ENCODE measurements at regions not wholly inside any gene's neighbourhood (a gene's known extent, or its start where the extent isn't known, plus 50 kb on each side); places are given as distances from the start of the nearest gene placed in this dataset.
"Not testable (repeated sequence)": the region's sequence is repeated elsewhere in the genome, so short reads cannot be mapped to it uniquely, and the experiment has no call there.

DNA sequence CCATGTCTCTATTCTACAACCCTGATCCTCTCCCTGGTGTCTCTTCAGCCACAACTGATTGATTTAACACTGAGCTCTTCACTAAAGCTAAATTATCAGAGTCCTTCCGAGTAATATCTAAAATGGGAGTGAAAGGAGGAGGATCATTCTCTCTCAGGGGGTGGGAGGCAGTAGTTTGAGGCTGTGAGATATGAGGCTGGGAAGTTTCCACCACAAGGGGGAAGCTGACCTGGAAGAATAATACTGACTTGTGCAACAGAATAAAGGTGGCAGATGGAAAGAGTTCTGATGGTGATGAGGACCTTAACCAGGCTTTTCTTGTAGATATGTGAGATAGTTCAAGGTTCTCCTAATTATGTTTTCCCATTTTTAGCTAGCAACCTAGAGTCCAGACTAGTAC lies 241.6 kb upstream of the VKORC1L1 start:
- DNase-seq: not testable (repeated sequence)

DNA sequence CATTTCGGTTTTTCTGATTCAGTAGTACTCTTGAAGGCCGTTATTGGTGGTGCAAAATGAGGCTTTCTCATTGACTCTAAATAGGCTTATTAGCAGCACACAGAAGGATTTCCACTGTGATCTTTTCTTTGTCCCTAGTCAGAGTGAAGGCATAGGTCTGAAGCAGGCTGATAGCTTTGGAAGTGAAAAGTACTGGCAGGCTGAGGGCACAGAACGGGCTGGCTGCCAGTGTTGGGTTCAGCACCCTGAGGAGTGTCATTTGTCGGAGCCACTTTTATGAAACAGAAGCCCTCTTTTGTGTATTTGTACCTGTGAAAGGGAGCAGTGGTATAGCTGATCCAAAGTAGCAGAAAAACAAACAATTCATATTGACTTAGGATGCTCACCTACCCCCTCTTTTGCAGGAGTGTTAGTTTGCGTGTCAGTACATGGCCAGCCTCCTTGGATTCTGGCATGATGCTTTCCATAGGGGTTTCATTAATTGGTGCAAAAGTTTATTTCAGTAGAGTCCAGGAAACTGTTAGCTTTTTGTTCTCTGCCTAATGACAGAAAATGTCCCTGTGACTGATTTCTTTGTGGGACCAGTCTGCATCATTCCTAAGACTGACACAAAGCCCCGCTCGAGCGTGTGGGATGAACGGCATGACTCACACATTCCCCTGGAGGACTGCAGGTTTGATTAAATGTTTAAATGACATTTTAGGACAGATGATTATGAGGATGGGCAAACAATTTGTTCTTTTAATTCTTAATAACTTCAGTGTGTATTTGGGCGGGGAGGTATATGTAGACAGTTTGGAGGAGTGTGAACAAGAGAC lies 239.1 kb upstream of the VKORC1L1 start:
- not testable (repeated sequence) for DNase-seq

DNA sequence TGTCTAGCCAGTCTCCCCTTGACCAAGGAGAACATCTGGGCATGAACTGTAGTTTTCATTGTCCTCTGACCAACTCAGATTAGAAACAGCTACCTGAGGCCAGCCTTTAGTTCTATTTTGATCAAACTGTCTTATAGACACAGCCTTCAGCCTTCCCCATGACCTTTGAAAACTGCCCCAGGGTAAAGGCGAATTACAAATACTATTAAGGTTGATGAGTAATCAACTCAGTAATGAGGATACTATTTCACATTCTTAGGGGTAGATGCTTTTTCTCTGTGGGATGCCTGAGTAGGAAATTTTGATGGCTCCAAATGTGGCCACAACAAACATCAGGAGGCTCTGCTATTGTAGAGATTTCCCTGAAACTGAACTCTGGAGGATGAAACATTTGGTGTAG lies 234.0 kb upstream of the VKORC1L1 start:
- not testable (repeated sequence) for DNase-seq

DNA sequence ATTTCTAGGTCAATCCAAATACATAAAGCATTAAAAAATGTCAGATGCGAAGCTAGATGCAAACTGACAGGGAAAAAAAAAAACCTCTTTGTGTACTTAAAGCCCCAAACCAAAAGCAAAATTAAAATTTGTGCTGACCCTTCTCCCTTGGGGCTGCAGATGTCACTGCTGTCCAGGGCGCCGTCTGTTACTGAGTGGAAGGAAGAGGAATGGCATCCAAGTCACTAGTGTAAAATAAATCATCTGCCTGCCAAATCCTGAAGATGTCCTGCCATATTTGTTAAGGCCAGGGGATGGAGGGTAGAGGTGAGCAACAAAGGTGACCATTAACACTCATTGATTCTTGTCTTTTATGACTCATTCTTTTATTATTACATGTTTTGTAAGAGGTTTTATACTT lies 233.2 kb upstream of the VKORC1L1 start:
- not testable (repeated sequence) for DNase-seq

DNA sequence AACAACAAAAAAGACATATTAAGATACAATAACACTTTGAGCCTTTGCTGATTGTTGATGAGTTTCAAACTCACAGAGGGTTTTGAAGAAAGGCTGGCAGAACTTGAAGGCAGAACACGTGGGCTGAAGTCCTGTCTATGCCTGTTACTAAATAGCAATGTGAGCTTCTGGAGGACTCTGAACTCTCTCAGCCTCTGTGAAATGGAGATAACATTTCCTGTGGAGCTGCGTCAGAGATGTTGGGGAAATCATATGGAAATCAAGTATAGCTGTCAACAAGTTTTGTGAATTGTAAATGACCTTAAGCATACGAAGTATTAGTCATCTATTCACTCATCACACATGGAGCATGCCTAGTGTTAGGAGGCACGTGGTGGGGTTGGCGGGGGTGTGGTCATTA lies 229.4 kb upstream of the VKORC1L1 start:
- DNase-seq: not testable (repeated sequence)

DNA sequence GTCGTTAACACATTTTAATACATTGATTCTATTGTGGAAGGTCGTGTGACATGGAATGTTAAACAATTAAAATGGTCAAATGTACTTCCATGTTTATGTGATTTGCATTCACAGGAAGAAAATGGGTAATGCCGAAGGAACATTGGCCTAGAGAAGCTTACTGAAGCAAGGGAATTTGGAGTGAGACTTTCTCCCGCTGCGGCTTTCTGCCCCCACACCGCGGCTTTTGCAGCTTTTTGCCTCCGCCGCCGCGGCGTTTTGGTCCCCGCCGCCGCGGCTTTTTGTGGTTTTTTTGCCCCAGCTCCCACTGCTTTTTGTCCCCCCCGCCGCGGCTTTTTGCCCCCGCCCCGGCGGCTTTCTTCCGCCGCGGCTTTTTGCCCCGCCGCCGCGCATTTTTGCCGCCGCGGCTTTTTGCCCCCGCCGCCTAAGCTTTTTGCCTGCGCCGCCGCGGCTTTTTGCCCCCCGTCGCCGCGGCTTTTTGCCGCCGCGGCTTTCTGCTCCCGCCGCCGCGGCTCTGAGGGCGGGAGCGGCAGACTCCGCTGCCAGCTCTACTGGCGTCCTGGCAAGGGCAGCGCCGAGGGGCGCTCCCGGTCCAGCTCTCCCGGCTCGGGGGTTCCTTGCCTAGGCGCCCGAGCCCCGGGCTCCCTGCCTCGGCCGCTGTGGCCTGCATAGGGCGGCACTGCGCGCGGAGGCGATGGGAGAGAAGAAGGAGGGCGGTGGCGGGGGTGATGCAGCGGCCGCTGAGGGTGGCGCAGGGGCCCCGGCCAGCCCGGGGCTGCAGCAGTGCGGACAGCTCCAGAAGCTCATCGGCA lies 225.5 kb upstream of the VKORC1L1 start:
- not testable (repeated sequence) for DNase-seq

DNA sequence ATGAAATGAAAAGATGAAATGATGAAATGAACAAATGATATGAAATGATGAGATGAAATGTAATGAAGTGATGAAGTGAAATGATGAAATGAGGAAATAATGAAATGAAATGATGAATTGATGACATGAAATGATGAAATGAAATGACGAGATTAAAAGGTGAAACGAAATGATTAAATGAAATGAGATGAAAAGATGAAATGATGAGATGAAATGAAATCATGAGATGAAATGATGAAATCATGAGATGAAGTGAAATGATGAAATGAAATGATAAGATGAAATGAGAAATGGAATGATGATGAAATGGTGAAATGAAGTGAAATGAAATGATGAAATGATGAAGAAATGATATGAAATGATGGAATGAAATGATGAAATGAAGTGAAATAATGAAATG lies 221.7 kb upstream of the VKORC1L1 start:
- DNase-seq: not testable (repeated sequence)

DNA sequence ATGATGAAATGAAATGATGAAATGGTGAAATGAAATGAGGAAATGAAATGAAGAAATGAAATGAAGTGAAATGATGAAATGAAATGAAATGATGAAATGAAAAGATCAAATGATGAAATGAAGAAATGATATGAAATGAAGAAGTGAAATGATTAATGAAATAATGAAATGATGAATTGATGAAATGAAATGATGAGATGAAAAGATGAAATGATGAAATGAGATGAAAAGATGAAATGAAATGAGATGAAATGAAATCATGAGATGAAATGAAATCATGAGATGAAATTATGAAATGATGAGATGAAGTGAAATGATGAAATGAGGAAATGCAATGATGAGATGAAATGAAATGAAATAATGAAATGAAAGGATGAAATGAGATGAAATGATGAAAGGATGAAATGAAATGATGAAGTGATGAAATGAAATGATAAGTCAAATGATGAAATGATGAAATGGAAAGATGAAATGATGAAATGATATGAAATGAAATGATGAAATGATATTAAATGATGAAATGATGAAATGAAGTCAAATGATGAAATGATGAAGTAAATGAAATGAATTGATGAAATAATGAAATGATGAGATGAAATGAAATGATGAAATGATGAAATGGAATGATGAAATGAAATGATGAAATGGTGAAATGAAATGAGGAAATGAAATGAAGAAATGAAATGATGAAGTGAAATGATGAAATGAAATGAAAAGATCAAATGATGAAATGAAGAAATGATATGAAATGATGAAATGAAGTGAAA lies 220.9 kb upstream of the VKORC1L1 start:
- DNase-seq: not testable (repeated sequence)

DNA sequence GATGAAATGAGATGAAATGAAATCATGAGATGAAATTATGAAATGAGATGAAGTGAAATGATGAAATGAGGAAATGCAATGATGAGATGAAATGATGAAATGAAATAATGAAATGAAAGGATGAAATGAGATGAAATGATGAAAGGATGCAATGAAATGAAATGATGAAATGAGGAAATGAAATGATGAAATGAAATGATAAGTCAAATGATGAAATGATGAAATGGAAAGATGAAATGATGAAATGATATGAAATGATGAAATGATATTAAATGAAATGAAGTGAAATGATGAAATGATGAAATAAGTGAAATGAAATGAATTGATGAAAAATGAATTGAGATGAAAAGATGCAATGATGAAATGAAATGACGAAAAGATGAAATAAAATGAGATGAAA lies 220.2 kb upstream of the VKORC1L1 start:
- DNase-seq: not testable (repeated sequence)

DNA sequence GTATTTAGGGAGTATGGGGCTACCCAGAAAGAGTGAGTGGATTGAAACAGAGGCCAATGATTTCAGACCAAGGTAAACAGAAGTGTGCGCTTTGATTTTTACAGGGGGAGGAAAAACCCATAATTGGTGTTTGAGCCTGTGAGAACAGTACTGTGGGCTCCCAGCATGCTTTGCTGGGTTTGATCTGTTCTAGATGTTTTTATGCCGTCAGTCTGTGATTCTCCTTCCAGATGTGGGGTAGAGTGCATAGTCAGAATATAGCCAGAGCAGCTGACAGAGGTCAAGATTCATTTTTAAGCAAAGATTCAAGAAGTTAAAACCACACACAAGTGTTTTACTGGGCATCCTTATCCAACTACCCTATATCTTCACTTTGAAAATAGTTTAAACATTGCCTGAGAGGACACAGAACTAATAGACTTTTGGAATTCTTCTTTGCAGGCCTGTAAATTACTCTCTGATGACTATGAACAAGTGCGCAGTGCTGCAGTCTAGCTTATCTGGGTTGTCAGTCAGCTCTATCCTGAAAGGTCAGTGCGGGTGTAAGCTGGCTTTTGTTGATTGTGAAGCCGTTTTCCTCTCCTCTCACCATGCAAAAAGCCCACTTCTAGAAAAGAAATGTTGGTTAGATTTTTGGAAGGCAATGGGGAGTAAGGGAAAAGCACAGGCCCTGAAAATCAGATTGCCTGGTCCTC lies 216.2 kb upstream of the VKORC1L1 start:
- not testable (repeated sequence) for DNase-seq

DNA sequence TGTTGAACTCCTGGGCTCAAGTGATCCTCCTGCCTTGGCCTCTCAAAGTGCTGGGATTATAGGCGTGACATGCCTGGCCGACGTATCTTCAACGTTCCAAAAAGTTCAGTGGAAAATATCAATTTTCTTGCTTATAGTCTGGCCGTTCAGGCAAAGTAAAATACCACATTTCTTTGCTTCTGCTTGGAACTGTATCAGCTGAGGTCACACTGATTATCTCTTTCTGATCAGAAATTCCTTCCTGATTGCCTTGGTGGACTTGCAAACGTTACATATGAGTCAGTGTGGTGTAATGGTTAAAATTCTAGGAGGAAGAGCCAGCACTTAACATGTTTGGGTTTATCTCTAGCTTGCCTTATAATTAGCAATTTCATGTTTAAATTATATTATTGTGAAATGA lies 189.5 kb upstream of the VKORC1L1 start:
- DNase-seq: not testable (repeated sequence)

DNA sequence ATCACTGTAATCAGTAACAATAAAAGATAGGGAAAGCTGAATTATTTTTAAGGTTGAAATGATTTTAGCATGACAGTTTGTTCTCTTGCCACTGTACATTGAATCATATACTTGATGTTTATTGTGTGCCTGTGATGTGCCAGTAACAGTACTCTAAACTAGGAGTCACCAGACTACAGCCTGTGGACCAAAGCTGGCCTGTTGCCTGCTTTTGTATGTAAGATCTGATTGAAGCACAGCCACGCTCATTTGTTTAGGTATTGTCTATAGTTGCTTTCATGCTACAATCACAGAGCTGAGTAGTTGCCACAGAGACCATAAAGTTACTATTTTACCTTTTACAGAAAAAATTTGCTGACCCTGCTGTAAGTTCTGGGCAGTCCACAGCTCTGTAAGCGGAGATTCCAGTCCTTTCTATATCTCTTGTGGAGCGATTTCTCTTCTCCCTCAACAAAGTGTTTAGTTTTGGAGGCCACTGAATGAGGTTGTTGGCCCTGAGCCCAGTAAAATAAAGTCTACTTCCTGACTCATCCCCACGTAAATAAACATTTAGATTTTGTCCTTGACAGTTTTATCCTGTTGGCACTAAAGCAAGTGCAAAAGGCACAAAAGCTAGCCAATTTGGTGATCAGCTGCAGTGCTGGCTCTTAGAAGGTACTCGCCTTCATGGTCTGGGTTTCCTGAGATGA lies 173.7 kb upstream of the VKORC1L1 start:
- not testable (repeated sequence) for DNase-seq

DNA sequence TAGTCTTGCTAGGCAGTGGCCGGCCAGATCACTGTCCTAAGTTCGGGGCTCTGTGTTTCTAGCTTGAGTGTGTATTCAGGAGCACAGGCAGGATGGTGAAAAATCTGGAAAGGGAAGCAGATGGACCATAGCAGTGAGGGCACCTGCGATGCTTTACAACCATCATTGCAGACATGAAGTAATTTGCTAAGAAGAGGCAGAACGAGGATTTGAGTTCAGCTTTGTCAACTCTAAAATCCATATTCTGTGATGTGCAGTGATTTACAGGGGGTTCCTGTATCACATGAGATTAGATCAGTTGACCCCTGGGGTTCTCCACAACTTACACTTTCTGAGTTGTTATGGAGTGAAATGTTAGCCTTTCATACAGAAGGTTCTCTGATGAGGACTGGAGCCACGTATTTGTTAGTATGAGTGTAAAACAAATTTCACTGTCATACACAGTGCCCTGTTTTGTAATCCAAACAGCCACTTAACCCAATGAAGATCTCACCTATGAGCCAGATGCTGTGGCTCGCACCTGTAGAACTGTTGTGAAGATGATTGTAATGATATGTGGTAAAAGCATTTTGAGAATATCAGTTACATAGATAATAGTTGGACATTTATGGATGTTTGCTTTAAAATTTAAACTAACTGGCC lies 173.0 kb upstream of the VKORC1L1 start:
- not testable (repeated sequence) for DNase-seq

DNA sequence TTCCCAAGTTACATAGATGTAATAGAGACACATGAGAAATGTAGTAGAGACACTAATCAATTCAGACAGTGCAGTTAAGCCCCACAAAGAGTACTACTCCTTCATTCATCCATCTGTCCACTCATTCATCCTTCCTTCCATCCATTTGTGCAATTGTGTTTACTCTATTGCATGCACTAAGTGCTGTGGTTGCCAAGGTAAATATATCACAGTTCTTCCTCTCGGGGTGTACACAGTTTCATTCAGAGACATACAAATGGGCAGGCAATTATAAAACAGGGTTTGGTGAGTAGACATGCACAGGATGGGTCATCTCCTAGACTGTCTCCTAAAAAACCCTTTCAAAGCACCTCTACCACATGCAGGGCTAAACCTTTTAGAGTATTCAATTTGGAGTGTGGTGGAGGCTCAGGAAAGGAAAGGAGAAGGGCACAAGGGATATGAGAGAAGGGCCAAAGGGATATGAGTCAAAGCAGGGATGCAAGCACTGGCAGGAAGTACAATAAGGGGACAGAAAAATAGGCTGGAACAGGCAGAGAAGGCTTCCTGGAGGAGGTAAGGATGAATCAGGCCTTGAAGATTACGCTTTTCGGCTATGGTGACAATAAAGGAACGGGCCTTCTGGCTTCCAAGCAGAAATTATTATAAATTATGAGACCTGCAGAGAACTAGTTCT lies 153.6 kb upstream of the VKORC1L1 start:
- not testable (repeated sequence) for DNase-seq

DNA sequence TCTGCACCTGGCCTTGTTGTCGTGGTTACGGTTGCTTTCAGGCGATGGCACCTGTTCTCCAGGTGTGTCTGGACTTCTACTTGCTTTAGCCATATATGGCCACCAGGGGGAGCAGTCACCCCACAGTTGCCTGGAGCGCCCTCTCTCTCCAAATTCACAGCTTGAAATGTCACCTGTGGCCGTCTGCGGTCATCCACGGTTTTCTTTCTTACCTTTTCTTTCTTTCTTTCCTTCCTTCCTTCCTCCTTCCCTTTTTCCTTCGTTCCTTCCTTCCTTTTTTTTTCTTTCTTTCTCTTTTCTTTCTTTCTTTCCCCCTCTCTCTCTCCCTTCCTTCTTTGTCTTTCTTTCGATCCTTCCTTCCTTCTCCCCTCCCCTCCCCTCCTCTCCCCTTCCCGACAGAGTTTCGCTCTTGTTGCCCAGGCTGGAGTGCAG lies 150.5 kb upstream of the VKORC1L1 start:
- peak; percentile 53 for DNase-seq

DNA sequence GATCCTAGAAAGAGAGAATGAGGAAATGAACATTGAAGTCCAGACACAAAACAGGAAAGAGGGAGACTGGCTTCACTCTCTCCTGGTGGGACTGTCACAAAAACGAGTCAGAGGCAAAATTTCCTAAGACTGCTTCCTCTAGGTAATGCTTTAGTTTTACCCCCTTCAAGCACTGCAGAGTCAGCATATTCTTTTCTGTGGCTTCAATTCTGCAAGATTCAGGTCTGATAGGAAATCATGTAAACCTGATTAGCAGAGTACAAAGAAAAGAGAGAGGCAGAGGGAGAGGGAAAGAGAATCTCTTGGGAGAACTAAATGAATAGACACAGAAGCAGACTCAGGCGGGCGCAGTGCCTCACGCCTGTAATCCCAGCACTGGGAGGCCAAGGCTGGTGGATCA lies 145.7 kb upstream of the VKORC1L1 start:
- not testable (repeated sequence) for DNase-seq

DNA sequence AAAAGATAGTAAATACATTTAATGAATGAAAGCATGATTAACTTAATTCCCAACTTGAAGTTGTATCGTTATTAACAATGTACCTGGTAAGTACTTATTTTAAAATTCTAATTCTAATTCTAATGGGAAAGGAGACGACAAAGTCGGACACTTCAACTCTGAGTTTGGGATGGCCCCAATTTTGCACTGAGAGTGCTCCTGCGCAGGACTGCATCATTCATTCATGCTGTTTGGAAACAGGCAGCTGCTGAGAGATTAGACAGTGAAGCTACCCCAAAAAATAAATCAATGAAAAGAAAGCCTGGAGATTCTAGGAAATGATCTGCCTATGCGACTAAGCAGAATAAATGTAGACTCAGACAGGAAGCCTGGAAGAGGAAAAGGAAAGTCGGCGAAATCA lies 141.7 kb upstream of the VKORC1L1 start:
- no peak for DNase-seq

DNA sequence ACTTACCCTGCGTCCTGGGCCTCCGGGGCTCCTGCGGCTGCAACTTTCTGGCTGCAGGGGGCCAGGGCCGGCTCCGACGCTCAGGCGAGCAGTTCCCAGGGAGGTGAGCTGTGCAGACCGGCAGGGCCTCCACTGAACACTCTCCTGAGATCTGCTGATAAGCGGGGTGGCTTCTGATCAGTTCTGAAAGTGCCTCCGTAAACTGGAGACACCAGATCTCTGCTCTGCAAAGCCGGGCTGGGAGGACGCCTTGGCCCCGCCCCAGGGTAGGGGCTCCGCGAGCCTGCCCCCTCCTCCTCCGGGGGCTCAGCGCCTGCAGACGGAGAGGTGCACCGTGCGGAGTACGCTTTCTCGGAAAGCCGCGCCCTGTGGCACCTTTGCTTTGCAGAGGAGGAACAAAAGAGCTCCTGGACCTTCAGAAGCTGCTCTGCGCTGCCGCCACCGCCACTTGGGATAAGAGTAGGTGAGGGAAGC lies 141.3 kb upstream of the VKORC1L1 start:
- peak; percentile 43 for DNase-seq

DNA sequence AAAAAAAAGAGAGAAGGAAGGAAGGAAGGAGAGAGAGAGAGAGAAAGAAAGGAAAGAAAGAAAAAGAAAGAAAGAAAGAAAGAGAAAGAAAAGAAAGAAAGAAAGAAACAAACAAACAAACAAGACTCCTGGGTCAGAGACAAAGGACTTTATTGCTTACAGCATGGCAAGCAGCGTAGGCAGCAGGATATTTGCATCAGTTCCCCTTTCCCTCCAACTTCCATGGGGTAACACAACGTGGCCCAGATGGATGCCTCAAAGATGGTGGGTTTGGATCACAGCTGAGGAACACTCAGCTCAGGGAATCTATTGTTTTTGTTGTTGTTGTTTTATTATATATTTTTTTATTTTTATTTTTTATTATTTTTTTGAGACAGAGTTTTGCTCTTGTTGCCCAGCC lies 128.5 kb upstream of the VKORC1L1 start:
- no peak for DNase-seq

DNA sequence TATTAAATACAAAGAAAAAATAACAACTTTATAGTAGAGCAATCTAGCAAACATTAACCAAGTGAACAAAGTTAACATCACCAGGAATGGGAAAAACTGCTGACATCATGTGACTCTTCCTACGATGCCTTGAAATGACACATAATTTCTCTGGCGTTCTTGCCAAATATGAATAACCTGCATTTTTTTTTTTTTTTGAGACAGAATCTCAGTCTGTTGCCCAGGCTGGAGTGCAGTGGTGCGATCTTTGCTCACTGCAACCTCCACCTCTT lies 126.5 kb upstream of the VKORC1L1 start:
- no peak for DNase-seq

DNA sequence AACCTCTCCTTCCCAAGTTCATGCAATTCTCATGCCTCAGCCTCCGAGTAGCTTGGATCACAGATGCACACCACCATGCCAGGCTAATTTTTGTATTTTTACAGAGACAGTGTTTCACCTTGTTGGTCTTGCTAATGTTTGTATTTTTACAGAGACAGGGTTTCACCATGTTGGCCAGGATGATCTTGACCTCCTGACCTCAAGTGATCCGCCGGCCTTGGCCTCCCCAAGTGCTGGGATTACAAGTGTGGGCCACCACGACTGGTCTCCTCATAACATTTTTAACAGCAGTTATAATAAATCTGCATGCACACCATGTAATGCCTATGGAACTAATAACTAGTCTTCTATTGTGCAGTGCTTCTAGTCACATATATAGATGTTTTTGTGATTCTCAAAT lies 123.8 kb upstream of the VKORC1L1 start:
- no peak for DNase-seq
